PFSK-1 (cell line): ENCODE measurements at regions not wholly inside any gene's neighbourhood (a gene's known extent, or its start where the extent isn't known, plus 50 kb on each side); places are given as distances from the start of the nearest gene placed in this dataset.

ENCODE experiments used
- SIN3A ChIP-seq: IDR thresholded peaks from 2 replicates; pipeline ENCODE4 v1.6.1; 2012; ENCODE audit warnings: mild to moderate bottlenecking, low read length, moderate library complexity, borderline replicate concordance; ENCODE audit not compliant: insufficient read depth
- TAF1 ChIP-seq: IDR thresholded peaks from 2 replicates; pipeline ENCODE4 v1.6.1; 2012; ENCODE audit warnings: low read length, control low read depth, borderline replicate concordance; ENCODE audit not compliant: insufficient read depth

DNA sequence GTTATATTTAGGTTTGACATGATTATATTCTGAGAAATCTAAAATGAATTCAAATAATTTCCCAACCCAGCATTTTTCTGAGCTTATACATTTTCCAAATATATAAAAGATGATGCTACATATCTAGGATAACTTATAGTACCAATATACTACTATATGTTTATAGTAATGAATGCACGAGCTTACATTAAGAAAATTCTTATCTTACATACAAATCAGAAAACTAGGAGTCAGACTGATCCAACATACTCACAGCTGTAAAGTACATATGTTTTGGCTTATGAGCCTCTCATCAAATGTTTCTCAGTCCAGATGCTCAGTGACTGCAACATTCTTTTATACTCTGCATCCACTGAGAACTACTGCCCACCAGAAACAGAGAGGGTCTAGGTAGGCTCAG, 491.3 kb upstream of the KLF12 start:
- no peak for TF ChIP-seq TAF1
- TF ChIP-seq SIN3A = no peak
